ENCODE measurements at regions not wholly inside any gene's neighbourhood (a gene's known extent, or its start where the extent isn't known, plus 50 kb on each side); places are given as distances from the start of the nearest gene placed in this dataset.

DNA sequence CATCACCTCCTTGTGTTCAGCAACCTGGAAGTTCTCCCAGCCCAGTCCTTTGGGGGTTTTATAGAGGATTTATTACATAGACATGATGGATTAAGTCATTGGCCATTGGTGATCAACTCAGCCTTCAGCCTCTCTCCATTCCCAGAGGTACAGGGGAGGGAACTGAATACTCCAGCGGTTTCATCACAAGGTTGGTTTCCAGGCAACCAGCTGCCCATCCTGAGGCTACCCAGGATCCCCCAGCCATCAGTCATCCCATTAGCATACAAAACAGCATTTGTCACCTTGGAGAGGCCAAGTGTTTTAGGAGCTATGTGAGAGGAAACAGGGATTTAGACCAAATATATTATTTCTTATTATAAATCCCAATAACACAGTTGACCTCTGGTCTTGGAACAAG is 584.8 kb upstream of the NRP1 start (continued):
- TF ChIP-seq CBX8 (IDR thresholded peaks at IDR 0.05; ENCODE audit: borderline replicate concordance, low read depth, low read length) (no peak), EP300 (IDR thresholded peaks at IDR 0.05; ENCODE audit: borderline replicate concordance in 1 of 2, low read depth in 2 of 2, low read length in 2 of 2) (no peak)

Data from H1 (cell line).